IMR-90 (cell line): ENCODE measurements at regions not wholly inside any gene's neighbourhood (a gene's known extent, or its start where the extent isn't known, plus 50 kb on each side); places are given as distances from the start of the nearest gene placed in this dataset.

Source experiments
- ATAC-seq: fragments of 200-7000 bp; cut with Tn5 transposase; 2 replicates; pipeline ENCODE4 v1.9.1; 2020; ENCODE audit warnings: low read depth, mild to moderate bottlenecking, moderate library complexity
- BruUV-seq: library from RNA; stranded (reverse); fragments of 400-500 nt; replicated peaks from 2 replicates; lab custom pipeline; 2021; lab: Mats Ljungman, UMichigan
- CTCF ChIA-PET: fragments of 300-600 bp; formaldehyde crosslinking; extraction: SDS; loops from one replicate; lab custom pipeline; 2021; ENCODE audit warnings: antibody characterized with exemption; lab: Yijun Ruan, JAX
- POLR2A ChIA-PET: fragments of 300-600 bp; sonication (Branson Sonifier 250); formaldehyde crosslinking; loops from one replicate; lab custom pipeline; 2022; ENCODE audit warnings: antibody characterized with exemption; ENCODE audit not compliant: unreplicated experiment; lab: Charles Lee
- DNase-seq: peaks from one replicate; pipeline ENCODE4 v3.0.0; 2013
- H2AFZ ChIP-seq: replicated peaks from 2 replicates; pipeline ENCODE3; 2013; ENCODE audit warnings: low read length, mild to moderate bottlenecking; ENCODE audit not compliant: poor library complexity
- H2AK5ac ChIP-seq: 2 replicates; pipeline ENCODE4 v1.6.1; 2013; ENCODE audit warnings: low read depth, low read length, inconsistent platforms
- H2AK9ac ChIP-seq: replicated peaks from 2 replicates; pipeline ENCODE3; 2013; ENCODE audit warnings: mild to moderate bottlenecking, low read depth, low read length, moderate library complexity; ENCODE audit not compliant: poor library complexity
- H2BK120ac ChIP-seq: 2 replicates; pipeline ENCODE4 v1.6.1; 2013; ENCODE audit warnings: low read depth, low read length, inconsistent platforms
- H2BK15ac ChIP-seq: 3 replicates; pipeline ENCODE4 v1.6.1; 2013; ENCODE audit warnings: low read depth, low read length, inconsistent platforms
- H2BK20ac ChIP-seq: 2 replicates; pipeline ENCODE4 v1.6.1; 2013; ENCODE audit warnings: low read depth, mild to moderate bottlenecking, inconsistent platforms, low read length, moderate library complexity
- H2BK5ac ChIP-seq: 2 replicates; pipeline ENCODE4 v1.6.1; 2013; ENCODE audit warnings: mild to moderate bottlenecking, low read depth, low read length, inconsistent platforms; ENCODE audit not compliant: poor library complexity, severe bottlenecking
- H3K14ac ChIP-seq: replicated peaks from 2 replicates; pipeline ENCODE4 v1.6.1; 2013; ENCODE audit warnings: low read depth, low read length, inconsistent platforms
- H3K18ac ChIP-seq: 2 replicates; pipeline ENCODE4 v1.6.1; 2013; ENCODE audit warnings: low read depth, low read length, control low read depth
- H3K23ac ChIP-seq: 2 replicates; pipeline ENCODE4 v1.6.1; 2013; ENCODE audit warnings: low read depth, low read length, inconsistent platforms
- H3K27ac ChIP-seq: 2 replicates; pipeline ENCODE4 v1.5.1; 2013; ENCODE audit warnings: mild to moderate bottlenecking, control low read depth, low read length; ENCODE audit not compliant: insufficient read depth
- H3K27me3 ChIP-seq: 2 replicates; pipeline ENCODE4 v1.6.1; 2013; ENCODE audit warnings: low read length; ENCODE audit not compliant: control insufficient read depth, insufficient read depth
- H3K36me3 ChIP-seq: 2 replicates; pipeline ENCODE4 v1.6.1; 2013; ENCODE audit warnings: low read length, mixed read lengths; ENCODE audit not compliant: control insufficient read depth, insufficient read depth
- H3K4ac ChIP-seq: 2 replicates; pipeline ENCODE4 v1.6.1; 2013; ENCODE audit warnings: low read depth, low read length, inconsistent platforms
- H3K4me1 ChIP-seq: 2 replicates; pipeline ENCODE4 v1.6.1; 2013; ENCODE audit warnings: low read length, mixed read lengths; ENCODE audit not compliant: control insufficient read depth, insufficient read depth
- H3K4me2 ChIP-seq: 2 replicates; pipeline ENCODE4 v1.6.1; 2013; ENCODE audit warnings: low read depth, mild to moderate bottlenecking, control low read depth, low read length, moderate library complexity
- H3K4me3 ChIP-seq: 2 replicates; pipeline ENCODE4 v1.5.1; 2013; ENCODE audit warnings: low read depth, mild to moderate bottlenecking, control low read depth, low read length, moderate library complexity; ENCODE audit not compliant: insufficient read depth
- H3K56ac ChIP-seq: 2 replicates; pipeline ENCODE4 v1.6.1; 2013; ENCODE audit warnings: low read length, inconsistent platforms; ENCODE audit not compliant: insufficient read depth; ENCODE audit errors: extremely low read depth
- H3K79me1 ChIP-seq, 2 experiments: 2 replicates each; pipeline ENCODE4 v1.6.1; 2013; ENCODE audit warnings: low read length in 2 of 2, inconsistent platforms in 1 of 2, low read depth in 1 of 2
- H3K9ac ChIP-seq: 2 replicates; pipeline ENCODE4 v1.6.1; 2013; ENCODE audit warnings: low read depth, low read length, control low read depth
- H3K9me1 ChIP-seq: 2 replicates; pipeline ENCODE4 v1.6.1; 2013; ENCODE audit warnings: low read length, inconsistent platforms; ENCODE audit not compliant: insufficient read depth
- H3K9me3 ChIP-seq: 2 replicates; pipeline ENCODE4 v1.6.1; 2013; ENCODE audit warnings: low read length; ENCODE audit not compliant: control insufficient read depth, insufficient read depth
- H4K20me1 ChIP-seq: 2 replicates; pipeline ENCODE4 v1.6.1; 2013; ENCODE audit warnings: low read length, inconsistent platforms; ENCODE audit not compliant: insufficient read depth
- H4K5ac ChIP-seq: 2 replicates; pipeline ENCODE4 v1.6.1; 2013; ENCODE audit warnings: mild to moderate bottlenecking, low read depth, low read length, control low read depth
- H4K8ac ChIP-seq, 2 experiments: 2 replicates each; pipeline ENCODE4 v1.6.1; 2013; ENCODE audit warnings: low read depth in 2 of 2, low read length in 2 of 2, control low read depth in 1 of 2, inconsistent platforms in 1 of 2
- H4K91ac ChIP-seq: 2 replicates; pipeline ENCODE4 v1.6.1; 2013; ENCODE audit warnings: low read depth, low read length, inconsistent platforms; ENCODE audit not compliant: insufficient read depth
- BHLHE40 ChIP-seq: fragments of 150-350 bp; IDR thresholded peaks from 2 replicates; pipeline ENCODE4 v1.6.1; 2016; ENCODE audit warnings: mild to moderate bottlenecking, low read depth, low read length
- CEBPB ChIP-seq: IDR thresholded peaks from 2 replicates; pipeline ENCODE4 v1.6.1; 2012; ENCODE audit warnings: low read depth, low read length, improper control_type of control experiment
- CHD1 ChIP-seq: IDR thresholded peaks from 2 replicates; pipeline ENCODE4 v1.6.1; 2012; ENCODE audit warnings: low read depth, low read length, improper control_type of control experiment
- FOS ChIP-seq: fragments of 150-350 bp; IDR thresholded peaks from 2 replicates; pipeline ENCODE4 v1.6.1; 2016; ENCODE audit warnings: low read depth, low read length
- MAFK ChIP-seq: IDR thresholded peaks from 2 replicates; pipeline ENCODE4 v1.6.1; 2012; ENCODE audit warnings: low read depth, low read length, improper control_type of control experiment
- MAZ ChIP-seq: IDR thresholded peaks from 2 replicates; pipeline ENCODE4 v1.6.1; 2012; ENCODE audit warnings: low read depth, mild to moderate bottlenecking, low read length, improper control_type of control experiment, moderate library complexity, borderline replicate concordance
- MXI1 ChIP-seq: IDR thresholded peaks from 2 replicates; pipeline ENCODE4 v1.6.1; 2012; ENCODE audit warnings: low read depth, mild to moderate bottlenecking, low read length, moderate library complexity, borderline replicate concordance
- NFE2L2 ChIP-seq: fragments of 150-350 bp; IDR thresholded peaks from 2 replicates; pipeline ENCODE4 v1.6.1; 2016; ENCODE audit warnings: low read depth, mild to moderate bottlenecking, low read length
- POLR2A ChIP-seq: IDR thresholded peaks from 2 replicates; pipeline ENCODE4 v1.6.1; 2012; ENCODE audit warnings: mild to moderate bottlenecking, low read depth, low read length
- RAD21 ChIP-seq: IDR thresholded peaks from 2 replicates; pipeline ENCODE4 v1.6.1; 2012; ENCODE audit warnings: low read length, improper control_type of control experiment
- RCOR1 ChIP-seq: IDR thresholded peaks from 2 replicates; pipeline ENCODE4 v1.6.1; 2012; ENCODE audit warnings: mild to moderate bottlenecking, low read length, improper control_type of control experiment; ENCODE audit not compliant: insufficient replicate concordance
- RFX5 ChIP-seq: IDR thresholded peaks from 2 replicates; pipeline ENCODE4 v1.8.0; 2012; ENCODE audit warnings: low read depth, mild to moderate bottlenecking, low read length, moderate library complexity
- SMC3 ChIP-seq: fragments of 150-350 bp; IDR thresholded peaks from 2 replicates; pipeline ENCODE4 v1.6.1; 2016; ENCODE audit warnings: low read depth, mild to moderate bottlenecking, antibody characterized with exemption, low read length, moderate library complexity
- WGBS, 2 experiments: methylation state at CpG; one replicate each; pipeline versions ENCODE4 v1.1.5 to v1.1.7; 2013; ENCODE audit warnings: missing lambda C conversion rate in 2 of 2; ENCODE audit not compliant: insufficient read length in 1 of 2; ENCODE audit errors: extremely low coverage in 2 of 2; 5-methylcytosine and 5-hydroxymethylcytosine counted together
- dilution Hi-C: fragments of 300-500 bp; cut with HindIII; formaldehyde crosslinking; loops from one replicate; pipeline ENCODE4 v1.14.3; 2018; ENCODE audit warnings: low sequenced_read_pairs; ENCODE audit not compliant: unreplicated experiment
- in situ Hi-C: fragments of 300-500 bp; cut with MboI; formaldehyde crosslinking; loops from 3 replicates; pipeline ENCODE4 v1.14.3; 2019; ENCODE audit warnings: low sequenced_read_pairs, inconsistent platforms, mixed read lengths
- intact Hi-C: fragments of 100-400 bp; cut with micrococcal nuclease; formaldehyde crosslinking; loops from 2 replicates; pipeline ENCODE4 v1.10.0; 2022
- TF ChIP-seq, protein P1 (sequence below): conservative IDR thresholded peaks from 2 replicates; pipeline ENCODE4 v1.5.1; 2012; ENCODE audit warnings: mild to moderate bottlenecking, low read depth, low read length, improper control_type of control experiment
- TF ChIP-seq, protein P2 (sequence below): fragments of 150-350 bp; IDR thresholded peaks from 2 replicates; pipeline ENCODE4 v1.6.1; 2017; ENCODE audit warnings: mild to moderate bottlenecking, antibody characterized with exemption, low read length, low read depth
- TF ChIP-seq, protein P3 (sequence below): fragments of 150-350 bp; IDR thresholded peaks from 2 replicates; pipeline ENCODE4 v1.6.1; 2016; ENCODE audit warnings: low read depth, mild to moderate bottlenecking, low read length, moderate library complexity, borderline replicate concordance

DNA sequence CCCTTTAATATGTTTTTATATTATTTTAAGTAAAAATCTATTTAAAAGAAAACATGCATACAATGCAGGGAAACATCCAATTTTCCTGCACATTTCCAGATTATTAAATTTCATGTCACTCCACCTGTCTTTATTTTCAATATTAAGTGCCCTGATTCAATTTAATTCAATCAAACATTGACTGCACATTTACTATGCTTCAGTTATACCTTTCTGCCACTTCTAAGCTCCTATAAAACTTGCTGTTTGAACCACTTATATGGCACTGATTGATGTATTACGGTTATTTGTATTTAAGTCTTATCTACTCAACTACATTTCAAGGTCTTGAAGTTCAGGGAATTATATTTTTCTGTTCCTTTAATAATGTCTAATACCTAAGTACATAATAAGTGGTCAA is 198.0 kb downstream of the CAVIN4 start:
- Histone ChIP-seq H3K4me3 (no peak overlapping the region), H4K91ac (no peak overlapping the region), H3K79me1 (no peaks in the 10 kb centered on the region), H3K9me1 (no peaks in the 10 kb centered on the region), H3K9ac (no peak overlapping the region), H2BK20ac (no peak overlapping the region), H4K5ac (no peak overlapping the region), H3K4me1 (no peaks in the 10 kb centered on the region), H2BK5ac (no peak overlapping the region), H3K14ac (no peak overlapping the region), H4K20me1 (no peaks in the 10 kb centered on the region), H3K18ac (no peak overlapping the region), H2AK9ac (no peak overlapping the region), H2BK15ac (no peak overlapping the region), H3K23ac (no peak overlapping the region), H4K8ac (no peak overlapping the region), H3K4me2 (no peak overlapping the region), H2AK5ac (no peak overlapping the region), H3K27me3 (no peaks in the 10 kb centered on the region), H3K9me3 (no peaks in the 10 kb centered on the region), H2BK120ac (no peak overlapping the region), H3K27ac (no peak overlapping the region), H3K56ac (no peak overlapping the region), H3K4ac (no peak overlapping the region), H2AFZ (no peak overlapping the region), H3K36me3 (no peaks in the 10 kb centered on the region)
- BruUV-seq = no TSS peak
- CTCF ChIA-PET = no interaction called here
- DNase-seq (no peak), ATAC-seq (no peak)
- in situ Hi-C loops (no loop called here), dilution Hi-C loops (no loop called here), intact Hi-C loops (loop anchor here (10.0 kb wide), 1 partner anchor 169 kb away; no protein-coding TSS in a partner anchor)
- WGBS, 2 experiments = no CpG with 5 or more reads among the region's 1 CpG
- TF ChIP-seq POLR2A = no peak
- no peak for TF ChIP-seq FOS
- TF ChIP-seq BHLHE40 = no peak
- TF ChIP-seq, protein P1, sequence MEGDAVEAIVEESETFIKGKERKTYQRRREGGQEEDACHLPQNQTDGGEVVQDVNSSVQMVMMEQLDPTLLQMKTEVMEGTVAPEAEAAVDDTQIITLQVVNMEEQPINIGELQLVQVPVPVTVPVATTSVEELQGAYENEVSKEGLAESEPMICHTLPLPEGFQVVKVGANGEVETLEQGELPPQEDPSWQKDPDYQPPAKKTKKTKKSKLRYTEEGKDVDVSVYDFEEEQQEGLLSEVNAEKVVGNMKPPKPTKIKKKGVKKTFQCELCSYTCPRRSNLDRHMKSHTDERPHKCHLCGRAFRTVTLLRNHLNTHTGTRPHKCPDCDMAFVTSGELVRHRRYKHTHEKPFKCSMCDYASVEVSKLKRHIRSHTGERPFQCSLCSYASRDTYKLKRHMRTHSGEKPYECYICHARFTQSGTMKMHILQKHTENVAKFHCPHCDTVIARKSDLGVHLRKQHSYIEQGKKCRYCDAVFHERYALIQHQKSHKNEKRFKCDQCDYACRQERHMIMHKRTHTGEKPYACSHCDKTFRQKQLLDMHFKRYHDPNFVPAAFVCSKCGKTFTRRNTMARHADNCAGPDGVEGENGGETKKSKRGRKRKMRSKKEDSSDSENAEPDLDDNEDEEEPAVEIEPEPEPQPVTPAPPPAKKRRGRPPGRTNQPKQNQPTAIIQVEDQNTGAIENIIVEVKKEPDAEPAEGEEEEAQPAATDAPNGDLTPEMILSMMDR = no peak
- no peak for TF ChIP-seq MAFK
- no peak for TF ChIP-seq MAZ
- TF ChIP-seq RCOR1 = no peak
- TF ChIP-seq SMC3 = no peak
- TF ChIP-seq MXI1 = no peak
- TF ChIP-seq NFE2L2 = no peak
- no peak for TF ChIP-seq RAD21
- TF ChIP-seq RFX5 = no peak
- TF ChIP-seq, protein P2, sequence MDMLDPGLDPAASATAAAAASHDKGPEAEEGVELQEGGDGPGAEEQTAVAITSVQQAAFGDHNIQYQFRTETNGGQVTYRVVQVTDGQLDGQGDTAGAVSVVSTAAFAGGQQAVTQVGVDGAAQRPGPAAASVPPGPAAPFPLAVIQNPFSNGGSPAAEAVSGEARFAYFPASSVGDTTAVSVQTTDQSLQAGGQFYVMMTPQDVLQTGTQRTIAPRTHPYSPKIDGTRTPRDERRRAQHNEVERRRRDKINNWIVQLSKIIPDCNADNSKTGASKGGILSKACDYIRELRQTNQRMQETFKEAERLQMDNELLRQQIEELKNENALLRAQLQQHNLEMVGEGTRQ = no peak
- no peak for TF ChIP-seq CHD1
- TF ChIP-seq, protein P3, sequence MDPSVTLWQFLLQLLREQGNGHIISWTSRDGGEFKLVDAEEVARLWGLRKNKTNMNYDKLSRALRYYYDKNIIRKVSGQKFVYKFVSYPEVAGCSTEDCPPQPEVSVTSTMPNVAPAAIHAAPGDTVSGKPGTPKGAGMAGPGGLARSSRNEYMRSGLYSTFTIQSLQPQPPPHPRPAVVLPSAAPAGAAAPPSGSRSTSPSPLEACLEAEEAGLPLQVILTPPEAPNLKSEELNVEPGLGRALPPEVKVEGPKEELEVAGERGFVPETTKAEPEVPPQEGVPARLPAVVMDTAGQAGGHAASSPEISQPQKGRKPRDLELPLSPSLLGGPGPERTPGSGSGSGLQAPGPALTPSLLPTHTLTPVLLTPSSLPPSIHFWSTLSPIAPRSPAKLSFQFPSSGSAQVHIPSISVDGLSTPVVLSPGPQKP = no peak
- no peak for TF ChIP-seq CEBPB
- POLR2A ChIA-PET = no interaction called here
